Astrocyte of the spinal cord (primary cell): ENCODE measurements at regions not wholly inside any gene's neighbourhood (a gene's known extent, or its start where the extent isn't known, plus 50 kb on each side); places are given as distances from the start of the nearest gene placed in this dataset.

ENCODE experiments used
- DNase-seq: peaks from one replicate; pipeline ENCODE4 v3.0.0; 2011; ENCODE audit warnings: low read depth, low spot score
- H3K4me3 ChIP-seq: 2 replicates; pipeline ENCODE4 v1.5.1; 2011; ENCODE audit warnings: low read depth, mild to moderate bottlenecking, low read length, moderate library complexity
- in situ Hi-C: cut with HindIII; loops from 2 replicates; pipeline ENCODE4 v1.10.0; 2017; ENCODE audit warnings: low sequenced_read_pairs
- TF ChIP-seq, protein P1 (sequence below): IDR thresholded peaks from 2 replicates; pipeline ENCODE4 v1.5.1; 2012; ENCODE audit warnings: low read depth, mild to moderate bottlenecking, low read length, inconsistent platforms

DNA sequence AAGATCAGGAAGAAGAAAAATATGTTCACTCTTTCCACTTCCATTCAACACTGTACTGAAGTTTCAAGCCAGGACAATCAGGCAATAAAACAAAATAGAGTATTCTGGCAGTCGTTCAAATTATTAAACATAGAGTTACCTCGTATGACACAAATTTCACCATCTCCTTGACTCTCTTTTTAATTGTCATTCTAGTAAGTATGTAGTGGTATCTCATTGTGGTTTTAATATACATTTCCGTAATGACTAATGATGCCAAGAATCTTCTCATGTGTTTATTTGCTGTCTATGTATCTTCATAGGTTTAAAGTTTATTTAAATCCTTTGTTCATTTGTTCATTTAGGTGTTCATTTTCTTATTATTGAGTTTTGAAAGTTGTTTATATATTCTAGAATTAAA, 352.2 kb downstream of the IDS start:
- no peak overlapping the region for H3K4me3 ChIP-seq
- DNase-seq, result no peak
- TF ChIP-seq, protein P1, sequence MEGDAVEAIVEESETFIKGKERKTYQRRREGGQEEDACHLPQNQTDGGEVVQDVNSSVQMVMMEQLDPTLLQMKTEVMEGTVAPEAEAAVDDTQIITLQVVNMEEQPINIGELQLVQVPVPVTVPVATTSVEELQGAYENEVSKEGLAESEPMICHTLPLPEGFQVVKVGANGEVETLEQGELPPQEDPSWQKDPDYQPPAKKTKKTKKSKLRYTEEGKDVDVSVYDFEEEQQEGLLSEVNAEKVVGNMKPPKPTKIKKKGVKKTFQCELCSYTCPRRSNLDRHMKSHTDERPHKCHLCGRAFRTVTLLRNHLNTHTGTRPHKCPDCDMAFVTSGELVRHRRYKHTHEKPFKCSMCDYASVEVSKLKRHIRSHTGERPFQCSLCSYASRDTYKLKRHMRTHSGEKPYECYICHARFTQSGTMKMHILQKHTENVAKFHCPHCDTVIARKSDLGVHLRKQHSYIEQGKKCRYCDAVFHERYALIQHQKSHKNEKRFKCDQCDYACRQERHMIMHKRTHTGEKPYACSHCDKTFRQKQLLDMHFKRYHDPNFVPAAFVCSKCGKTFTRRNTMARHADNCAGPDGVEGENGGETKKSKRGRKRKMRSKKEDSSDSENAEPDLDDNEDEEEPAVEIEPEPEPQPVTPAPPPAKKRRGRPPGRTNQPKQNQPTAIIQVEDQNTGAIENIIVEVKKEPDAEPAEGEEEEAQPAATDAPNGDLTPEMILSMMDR, result no peak
- in situ Hi-C loops, result no loop called here

DNA sequence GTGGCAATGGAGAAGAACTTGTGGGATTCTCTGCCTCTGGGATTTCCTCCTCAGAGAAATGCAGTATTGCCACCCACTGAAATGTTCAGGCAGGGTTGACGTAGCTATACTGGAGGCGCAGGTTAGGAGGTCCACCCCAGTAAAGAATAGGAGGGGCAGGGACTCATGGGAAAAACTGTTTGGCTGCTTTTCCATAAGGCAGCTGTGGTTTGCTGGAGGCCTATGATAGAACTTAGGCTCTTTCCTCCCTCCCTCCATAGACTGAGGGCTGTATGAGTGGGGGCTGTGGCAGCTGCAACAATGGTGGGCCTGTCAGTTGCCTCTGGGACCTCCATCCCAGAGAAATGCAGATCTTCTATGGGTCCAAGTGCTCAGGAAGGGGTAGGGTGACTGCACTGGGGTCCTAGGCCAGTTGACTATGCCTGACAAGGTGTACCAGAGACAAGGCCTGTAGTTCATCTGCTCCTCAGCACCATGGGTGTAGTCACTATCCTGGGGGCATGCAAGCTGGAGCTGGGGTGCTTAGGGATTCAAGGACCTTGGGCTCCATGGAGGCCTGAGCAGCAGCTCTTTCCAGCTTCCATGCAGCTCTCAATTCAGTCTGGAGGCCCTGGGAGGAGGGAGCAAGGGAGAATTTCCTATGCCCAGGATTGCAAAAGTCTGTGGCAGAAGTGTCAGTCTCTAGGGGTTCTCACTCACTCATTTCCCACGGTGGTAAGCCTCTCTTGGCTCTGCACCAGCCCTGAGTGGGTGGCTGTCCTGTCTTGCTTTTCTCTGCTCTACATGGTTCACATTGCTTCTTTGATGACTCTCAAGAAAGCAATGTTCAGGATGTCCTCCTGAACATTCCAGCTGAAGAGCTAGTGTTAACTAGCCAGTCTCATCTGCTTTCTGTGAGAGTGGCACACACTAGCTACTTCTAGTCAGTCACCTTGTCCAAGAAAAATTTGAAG, 353.0 kb downstream of the IDS start:
- in situ Hi-C loops, result no loop called here
- TF ChIP-seq, protein P1, result no peak
- DNase-seq, result peak; percentile 63
- H3K4me3 ChIP-seq, result no peak overlapping the region

DNA sequence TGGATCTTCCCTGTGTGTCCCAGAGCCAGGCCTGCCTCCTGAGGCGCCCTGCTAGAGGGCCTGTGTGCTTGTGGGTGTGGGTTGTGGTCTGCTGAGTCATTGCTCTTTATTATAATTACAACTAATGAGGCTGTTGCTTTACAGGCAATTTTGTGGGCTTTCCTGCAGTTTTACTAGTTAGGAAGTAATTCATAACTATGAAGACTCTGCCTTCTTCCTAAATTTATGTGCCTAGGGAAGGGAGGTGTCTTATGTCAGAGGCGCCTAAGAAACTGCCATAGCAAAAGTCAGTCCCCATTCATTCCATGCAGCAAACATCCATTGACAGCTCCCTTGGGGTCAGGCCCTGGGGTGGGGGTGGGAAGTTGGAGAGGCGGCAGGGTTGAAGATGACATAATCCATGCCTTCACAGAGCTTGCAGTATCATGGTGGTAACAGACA, 359.2 kb downstream of the IDS start:
- H3K4me3 ChIP-seq, result no peak overlapping the region
- TF ChIP-seq, protein P1, result no peak
- in situ Hi-C loops, result no loop called here
- peak; percentile 28 for DNase-seq

DNA sequence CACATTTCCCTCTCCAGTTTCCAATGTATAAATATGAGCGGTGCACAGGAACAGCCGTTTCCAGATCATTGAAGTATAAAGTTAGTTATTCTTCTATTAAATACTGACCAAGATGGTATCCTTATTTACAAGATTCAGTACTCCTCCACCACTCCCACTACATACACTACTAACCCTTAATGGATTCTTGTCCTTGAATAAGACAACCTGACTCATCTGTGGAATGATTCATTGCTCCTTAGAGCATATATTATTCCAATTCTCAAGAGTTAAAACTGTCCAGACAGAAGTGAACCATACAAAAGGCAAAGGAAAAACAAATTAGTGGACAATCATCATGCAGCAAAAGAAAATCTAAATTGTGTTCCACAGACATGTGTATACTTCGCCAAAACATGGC, 373.3 kb downstream of the IDS start:
- TF ChIP-seq, protein P1, result no peak
- DNase-seq, result peak; percentile 19
- in situ Hi-C loops, result no loop called here
- H3K4me3 ChIP-seq, result no peak overlapping the region

DNA sequence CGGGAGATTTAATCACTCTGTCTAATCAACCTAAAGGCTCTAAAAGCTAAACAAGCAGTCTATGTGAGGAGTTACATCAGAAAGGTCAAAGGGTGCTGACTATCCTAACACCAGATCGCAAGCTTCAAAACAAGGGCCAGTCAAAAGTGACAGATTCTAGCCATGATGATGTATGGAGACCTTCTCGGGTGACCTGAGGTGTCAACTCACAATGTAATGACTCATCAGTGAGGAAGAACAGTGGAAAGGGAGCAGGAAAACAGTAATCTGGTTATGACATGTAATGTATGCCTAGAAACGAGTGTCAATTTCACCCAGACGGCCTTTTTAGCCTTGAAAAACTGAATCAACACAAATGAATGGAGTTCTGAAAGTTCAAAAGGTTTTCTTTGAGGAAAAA, 375.3 kb downstream of the IDS start:
- DNase-seq, result no peak
- in situ Hi-C loops, result no loop called here
- TF ChIP-seq, protein P1, result no peak
- no peak overlapping the region for H3K4me3 ChIP-seq

DNA sequence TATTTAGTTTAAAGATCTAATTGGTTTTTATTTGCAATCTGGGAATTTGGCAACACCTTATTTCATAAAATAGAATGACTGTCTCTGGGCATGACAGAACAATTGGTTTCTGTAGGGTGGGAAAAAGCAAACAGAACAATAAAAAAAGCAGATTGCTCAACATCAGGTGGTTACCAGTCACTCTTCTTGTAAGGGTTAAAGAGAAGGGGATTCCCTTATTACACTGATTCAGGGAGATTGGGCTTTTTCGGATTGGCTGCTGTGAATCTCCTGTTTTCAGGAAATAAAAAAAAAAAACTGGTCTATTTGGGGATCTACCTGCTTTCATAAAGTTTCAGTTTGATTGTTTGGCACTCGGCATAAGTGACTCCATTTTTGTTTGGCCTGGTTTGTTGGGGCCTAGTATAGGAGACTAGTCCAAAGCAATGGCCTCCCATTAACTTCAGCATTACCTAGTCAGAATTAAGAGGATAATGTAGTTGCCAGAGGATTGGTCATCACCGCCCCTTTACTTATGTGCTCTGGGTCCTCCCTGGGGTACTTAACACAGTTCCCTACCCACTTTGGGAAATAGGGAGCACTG, 380.5 kb downstream of the IDS start:
- TF ChIP-seq, protein P1, result no peak
- H3K4me3 ChIP-seq, result no peak overlapping the region
- no peak for DNase-seq
- in situ Hi-C loops, result no loop called here
